ENCODE measurements at regions not wholly inside any gene's neighbourhood (a gene's known extent, or its start where the extent isn't known, plus 50 kb on each side); places are given as distances from the start of the nearest gene placed in this dataset.

DNA sequence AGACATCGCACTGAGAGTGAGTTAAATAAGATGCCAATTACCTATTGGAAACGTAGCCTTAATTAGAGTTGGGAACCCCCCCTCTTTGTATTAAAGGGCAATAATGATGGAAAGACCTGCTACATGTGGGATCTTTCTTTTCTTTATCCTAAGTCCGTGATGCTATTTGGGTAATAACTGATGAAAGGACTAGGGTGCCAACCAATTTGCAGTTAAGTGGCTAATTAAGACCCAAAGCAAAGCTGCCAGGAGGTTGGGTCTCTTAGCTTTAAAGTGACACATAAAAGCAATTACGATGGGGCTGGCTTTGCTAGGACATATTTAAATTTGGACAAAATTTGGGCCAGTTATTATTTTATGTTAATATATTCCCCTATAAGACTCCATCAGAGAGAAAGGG, 728.8 kb downstream of the NR2F1-AS1 start:
- TF ChIP-seq POLR2A (IDR thresholded peaks at IDR 0.05; ENCODE audit: extremely low read depth, insufficient read length) (no peak), MYC (IDR thresholded peaks at IDR 0.05; ENCODE audit: low read depth, low read length) (no peak)
- TF ChIP-seq, protein P1, sequence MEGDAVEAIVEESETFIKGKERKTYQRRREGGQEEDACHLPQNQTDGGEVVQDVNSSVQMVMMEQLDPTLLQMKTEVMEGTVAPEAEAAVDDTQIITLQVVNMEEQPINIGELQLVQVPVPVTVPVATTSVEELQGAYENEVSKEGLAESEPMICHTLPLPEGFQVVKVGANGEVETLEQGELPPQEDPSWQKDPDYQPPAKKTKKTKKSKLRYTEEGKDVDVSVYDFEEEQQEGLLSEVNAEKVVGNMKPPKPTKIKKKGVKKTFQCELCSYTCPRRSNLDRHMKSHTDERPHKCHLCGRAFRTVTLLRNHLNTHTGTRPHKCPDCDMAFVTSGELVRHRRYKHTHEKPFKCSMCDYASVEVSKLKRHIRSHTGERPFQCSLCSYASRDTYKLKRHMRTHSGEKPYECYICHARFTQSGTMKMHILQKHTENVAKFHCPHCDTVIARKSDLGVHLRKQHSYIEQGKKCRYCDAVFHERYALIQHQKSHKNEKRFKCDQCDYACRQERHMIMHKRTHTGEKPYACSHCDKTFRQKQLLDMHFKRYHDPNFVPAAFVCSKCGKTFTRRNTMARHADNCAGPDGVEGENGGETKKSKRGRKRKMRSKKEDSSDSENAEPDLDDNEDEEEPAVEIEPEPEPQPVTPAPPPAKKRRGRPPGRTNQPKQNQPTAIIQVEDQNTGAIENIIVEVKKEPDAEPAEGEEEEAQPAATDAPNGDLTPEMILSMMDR (IDR thresholded peaks at IDR 0.05; ENCODE audit: low read depth, low read length) = no peak
- TF ChIP-seq, protein P2, sequence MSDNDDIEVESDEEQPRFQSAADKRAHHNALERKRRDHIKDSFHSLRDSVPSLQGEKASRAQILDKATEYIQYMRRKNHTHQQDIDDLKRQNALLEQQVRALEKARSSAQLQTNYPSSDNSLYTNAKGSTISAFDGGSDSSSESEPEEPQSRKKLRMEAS (IDR thresholded peaks at IDR 0.05; ENCODE audit: low read depth, low read length) = no peak

Data from NB4 (cell line).